ENCODE measurements at regions not wholly inside any gene's neighbourhood (a gene's known extent, or its start where the extent isn't known, plus 50 kb on each side); places are given as distances from the start of the nearest gene placed in this dataset.

DNA sequence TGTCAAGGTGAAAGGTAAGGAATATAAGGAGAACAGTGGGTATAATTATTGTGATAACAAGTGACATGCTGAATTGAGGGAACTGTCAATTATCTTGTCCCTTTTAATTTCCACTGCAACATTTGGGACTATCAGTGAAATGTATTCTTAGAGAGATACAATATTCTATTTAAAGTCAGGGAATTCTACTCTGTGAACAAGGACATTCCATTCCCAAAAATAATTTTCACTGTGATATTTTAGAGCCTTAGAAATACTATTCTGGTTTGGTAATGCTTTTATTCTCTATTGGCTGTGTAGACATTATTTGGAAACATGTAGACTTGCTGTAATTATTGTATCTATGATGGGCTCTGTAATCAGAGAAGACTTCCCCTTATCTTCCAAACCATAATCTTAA is 248.0 kb upstream of the PCSK5 start:
- Mint-ChIP-seq H3K4me3 (no peak overlapping the region), H3K27ac (no peak overlapping the region), H3K36me3 (no peaks in the 10 kb centered on the region), H3K9me3 (no peaks in the 10 kb centered on the region), H3K27me3 (peaks cover 0 to 2% of the 10 kb centered on the region in 2 donors), H3K4me1 (no peaks in the 10 kb centered on the region)
- CTCF ChIA-PET, result no interaction called here
- H3K4me1 ChIP-seq (ENCODE audit: insufficient read depth, low read length), result no peaks in the 10 kb centered on the region
- H3K9me3 ChIP-seq (ENCODE audit: low read length), result no peaks in the 10 kb centered on the region
- no peaks in the 10 kb centered on the region for H3K27me3 ChIP-seq (ENCODE audit: insufficient read depth, low read length, poor library complexity, severe bottlenecking)
- no peak overlapping the region for H3K4me3 ChIP-seq (ENCODE audit: low read length)
- H3K36me3 ChIP-seq (ENCODE audit: insufficient read depth, low read length), result no peaks in the 10 kb centered on the region
- POLR2A ChIA-PET, result no interaction called here
- no peak overlapping the region for H3K27ac ChIP-seq (ENCODE audit: low read depth, low read length)
- no peak for DNase-seq

GRCh38 chr9:75644649-75645048 is 245.8 kb upstream of the PCSK5 start:
- Histone ChIP-seq H3K4me1 (ENCODE audit: insufficient read depth, low read length) (no peaks in the 10 kb centered on the region), H3K36me3 (ENCODE audit: insufficient read depth, low read length) (no peaks in the 10 kb centered on the region), H3K4me3 (ENCODE audit: low read length) (no peak overlapping the region), H3K9me3 (ENCODE audit: low read length) (no peaks in the 10 kb centered on the region), H3K27me3 (ENCODE audit: insufficient read depth, low read length, poor library complexity, severe bottlenecking) (no peaks in the 10 kb centered on the region), H3K27ac (ENCODE audit: low read depth, low read length) (no peak overlapping the region)
- ChIA-PET CTCF (no interaction called here), POLR2A (no interaction called here)
- Mint-ChIP-seq H3K36me3 (no peaks in the 10 kb centered on the region), H3K9me3 (no peaks in the 10 kb centered on the region), H3K4me3 (no peak overlapping the region), H3K4me1 (no peaks in the 10 kb centered on the region), H3K27me3 (peaks cover 0 to 2% of the 10 kb centered on the region in 2 donors), H3K27ac (no peak overlapping the region)
- DNase-seq, result no peak

DNA sequence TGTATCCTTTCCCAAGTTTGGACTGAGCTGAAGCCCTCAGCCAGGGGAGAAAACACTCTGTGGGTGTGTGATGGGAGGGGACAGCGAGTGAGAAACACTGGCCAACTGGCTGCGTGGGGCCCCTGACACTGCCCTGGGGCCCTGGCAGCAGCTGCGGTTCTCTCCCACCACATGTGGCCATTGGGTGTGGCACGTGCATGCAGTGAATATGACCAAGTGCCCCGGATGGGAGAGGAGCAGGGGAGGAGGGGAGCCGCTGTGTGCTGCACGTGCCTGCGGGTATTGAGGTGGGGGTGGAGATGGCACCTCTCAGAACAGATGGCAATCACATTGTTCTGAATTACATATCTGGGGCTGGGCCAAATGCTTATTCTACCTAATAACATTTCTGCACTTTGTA is 242.4 kb upstream of the PCSK5 start:
- Histone ChIP-seq H3K4me3 (ENCODE audit: low read length) (no peak overlapping the region), H3K36me3 (ENCODE audit: insufficient read depth, low read length) (no peaks in the 10 kb centered on the region), H3K27ac (ENCODE audit: low read depth, low read length) (no peak overlapping the region), H3K4me1 (ENCODE audit: insufficient read depth, low read length) (no peaks in the 10 kb centered on the region), H3K9me3 (ENCODE audit: low read length) (no peaks in the 10 kb centered on the region), H3K27me3 (ENCODE audit: insufficient read depth, low read length, poor library complexity, severe bottlenecking) (no peaks in the 10 kb centered on the region)
- Mint-ChIP-seq H3K27ac (no peak overlapping the region), H3K4me1 (no peaks in the 10 kb centered on the region), H3K27me3 (peaks cover 0 to 2% of the 10 kb centered on the region in 2 donors), H3K36me3 (no peaks in the 10 kb centered on the region), H3K9me3 (peaks cover 0 to 3% (median 0%) of the 10 kb centered on the region in 5 donors), H3K4me3 (no peak overlapping the region)
- DNase-seq, result no peak
- CTCF ChIA-PET, result no interaction called here
- POLR2A ChIA-PET, result no interaction called here

- Mint-ChIP-seq H3K4me1 (no peaks in the 10 kb centered on the region), H3K9me3 (peaks cover 0 to 3% (median 0%) of the 10 kb centered on the region in 5 donors), H3K4me3 (no peak overlapping the region), H3K36me3 (no peaks in the 10 kb centered on the region), H3K27ac (no peak overlapping the region), H3K27me3 (peaks cover 0 to 2% of the 10 kb centered on the region in 2 donors)
- Histone ChIP-seq H3K36me3 (ENCODE audit: insufficient read depth, low read length) (no peaks in the 10 kb centered on the region), H3K27ac (ENCODE audit: low read depth, low read length) (no peak overlapping the region), H3K9me3 (ENCODE audit: low read length) (no peaks in the 10 kb centered on the region), H3K27me3 (ENCODE audit: insufficient read depth, low read length, poor library complexity, severe bottlenecking) (no peaks in the 10 kb centered on the region), H3K4me3 (ENCODE audit: low read length) (no peak overlapping the region), H3K4me1 (ENCODE audit: insufficient read depth, low read length) (no peaks in the 10 kb centered on the region)
- CTCF ChIA-PET, result no interaction called here
- POLR2A ChIA-PET, result no interaction called here
- no peak for DNase-seq
These were observed 241.4 kb upstream of the PCSK5 start for GRCh38 chr9:75649060-75649459.

- CTCF ChIA-PET, result no interaction called here
- Histone ChIP-seq H3K36me3 (ENCODE audit: insufficient read depth, low read length) (no peaks in the 10 kb centered on the region), H3K27me3 (ENCODE audit: insufficient read depth, low read length, poor library complexity, severe bottlenecking) (no peaks in the 10 kb centered on the region), H3K27ac (ENCODE audit: low read depth, low read length) (no peak overlapping the region), H3K4me1 (ENCODE audit: insufficient read depth, low read length) (no peaks in the 10 kb centered on the region), H3K4me3 (ENCODE audit: low read length) (no peak overlapping the region), H3K9me3 (ENCODE audit: low read length) (no peaks in the 10 kb centered on the region)
- H3K4me1 Mint-ChIP-seq, result no peaks in the 10 kb centered on the region
- no peaks in the 10 kb centered on the region for H3K36me3 Mint-ChIP-seq
- no peak for DNase-seq
- H3K27ac Mint-ChIP-seq, result no peak overlapping the region
- H3K27me3 Mint-ChIP-seq, result peaks cover 0 to under 1% of the 10 kb centered on the region in 2 donors
- H3K4me3 Mint-ChIP-seq, result no peak overlapping the region
- peaks cover 0 to 5% (median 0%) of the 10 kb centered on the region in 5 donors for H3K9me3 Mint-ChIP-seq
- POLR2A ChIA-PET, result no interaction called here
These were observed 238.8 kb upstream of the PCSK5 start for GRCh38 chr9:75651709-75652108.

DNA sequence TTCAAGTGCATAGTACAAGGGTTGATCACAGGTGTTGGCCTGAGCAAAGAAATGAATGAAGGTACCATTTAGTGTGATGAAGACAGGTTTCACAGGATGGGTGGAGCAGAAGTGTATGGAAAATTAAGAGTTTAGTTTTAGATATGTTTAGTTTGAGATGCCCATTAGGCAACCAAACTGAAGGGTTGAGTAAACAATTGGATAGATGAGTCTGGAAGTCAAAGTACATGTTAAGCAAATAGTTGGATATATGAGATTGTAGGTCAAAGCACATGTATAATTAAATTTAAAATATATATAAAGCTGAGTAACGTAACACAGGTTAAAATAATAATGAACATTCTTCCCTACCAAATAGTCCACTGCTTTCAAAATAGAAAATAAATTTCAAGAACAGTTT is 237.1 kb upstream of the PCSK5 start:
- Histone ChIP-seq H3K4me3 (ENCODE audit: low read length) (no peak overlapping the region), H3K9me3 (ENCODE audit: low read length) (no peaks in the 10 kb centered on the region), H3K36me3 (ENCODE audit: insufficient read depth, low read length) (no peaks in the 10 kb centered on the region), H3K4me1 (ENCODE audit: insufficient read depth, low read length) (no peaks in the 10 kb centered on the region), H3K27me3 (ENCODE audit: insufficient read depth, low read length, poor library complexity, severe bottlenecking) (no peaks in the 10 kb centered on the region), H3K27ac (ENCODE audit: low read depth, low read length) (no peak overlapping the region)
- no peak for DNase-seq
- ChIA-PET POLR2A (no interaction called here), CTCF (no interaction called here)
- no peak overlapping the region for H3K4me3 Mint-ChIP-seq
- no peaks in the 10 kb centered on the region for H3K4me1 Mint-ChIP-seq
- H3K27me3 Mint-ChIP-seq, result peaks cover 0 to 2% of the 10 kb centered on the region in 2 donors
- H3K36me3 Mint-ChIP-seq, result no peaks in the 10 kb centered on the region
- H3K27ac Mint-ChIP-seq, result no peak overlapping the region
- H3K9me3 Mint-ChIP-seq, result peaks cover 0 to 5% (median 0%) of the 10 kb centered on the region in 5 donors

DNA sequence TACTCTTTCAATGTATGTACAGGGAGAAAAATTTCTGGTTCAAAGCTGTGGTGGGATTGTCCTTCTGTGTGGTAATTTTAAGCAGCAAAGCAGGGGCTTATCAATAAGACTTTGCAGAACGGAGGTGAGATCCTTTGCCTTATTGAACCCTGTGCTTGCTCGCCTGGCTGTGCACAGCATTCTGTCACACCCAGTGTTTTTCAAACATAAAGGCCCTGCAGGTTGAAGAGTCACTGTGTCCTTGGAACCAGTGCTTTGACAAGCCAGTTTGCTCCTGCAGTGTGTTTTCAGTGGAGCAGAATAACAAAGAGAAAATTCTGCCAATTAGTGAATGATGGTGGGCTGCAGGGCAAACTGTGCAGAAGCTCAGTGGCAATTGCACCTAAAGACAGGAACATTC is 236.7 kb upstream of the PCSK5 start:
- H3K27ac ChIP-seq (ENCODE audit: low read depth, low read length), result no peak overlapping the region
- H3K27me3 ChIP-seq (ENCODE audit: insufficient read depth, low read length, poor library complexity, severe bottlenecking), result no peaks in the 10 kb centered on the region
- H3K4me1 Mint-ChIP-seq, result no peaks in the 10 kb centered on the region
- H3K4me1 ChIP-seq (ENCODE audit: insufficient read depth, low read length), result no peaks in the 10 kb centered on the region
- no peaks in the 10 kb centered on the region for H3K36me3 Mint-ChIP-seq
- CTCF ChIA-PET, result no interaction called here
- peaks cover 0 to 5% (median 0%) of the 10 kb centered on the region in 5 donors for H3K9me3 Mint-ChIP-seq
- no peak overlapping the region for H3K4me3 Mint-ChIP-seq
- H3K27ac Mint-ChIP-seq, result no peak overlapping the region
- H3K36me3 ChIP-seq (ENCODE audit: insufficient read depth, low read length), result no peaks in the 10 kb centered on the region
- POLR2A ChIA-PET, result no interaction called here
- no peaks in the 10 kb centered on the region for H3K9me3 ChIP-seq (ENCODE audit: low read length)
- H3K4me3 ChIP-seq (ENCODE audit: low read length), result no peak overlapping the region
- H3K27me3 Mint-ChIP-seq, result peaks cover 0 to 2% of the 10 kb centered on the region in 2 donors
- DNase-seq, result no peak

DNA sequence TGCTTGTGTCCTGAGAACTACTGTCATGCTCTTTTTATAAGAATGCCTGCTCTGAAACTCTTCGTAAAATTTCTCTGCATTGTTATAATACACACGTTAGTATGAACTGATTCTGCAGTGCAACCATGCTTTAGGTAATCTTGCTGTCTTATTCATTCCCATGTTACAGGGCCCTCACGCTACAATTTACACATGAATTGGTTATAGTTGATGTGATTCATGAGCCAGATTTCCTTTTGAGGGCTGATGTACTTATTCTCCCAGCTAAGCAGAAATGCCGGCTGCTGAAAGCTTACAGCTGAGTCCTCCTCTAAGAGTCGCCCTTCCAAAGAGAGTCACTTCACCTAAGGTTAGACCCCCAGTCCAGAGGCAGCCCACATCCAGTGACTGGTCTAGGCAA is 233.5 kb upstream of the PCSK5 start:
- Histone ChIP-seq H3K27me3 (ENCODE audit: insufficient read depth, low read length, poor library complexity, severe bottlenecking) (no peaks in the 10 kb centered on the region), H3K4me3 (ENCODE audit: low read length) (no peak overlapping the region), H3K27ac (ENCODE audit: low read depth, low read length) (no peak overlapping the region), H3K4me1 (ENCODE audit: insufficient read depth, low read length) (no peaks in the 10 kb centered on the region), H3K36me3 (ENCODE audit: insufficient read depth, low read length) (no peaks in the 10 kb centered on the region), H3K9me3 (ENCODE audit: low read length) (no peaks in the 10 kb centered on the region)
- ChIA-PET CTCF (no interaction called here), POLR2A (no interaction called here)
- H3K27ac Mint-ChIP-seq, result no peak overlapping the region
- peaks cover 0 to 2% of the 10 kb centered on the region in 2 donors for H3K27me3 Mint-ChIP-seq
- DNase-seq, result no peak
- peaks cover 0 to 5% (median 2%) of the 10 kb centered on the region in 5 donors for H3K9me3 Mint-ChIP-seq
- no peaks in the 10 kb centered on the region for H3K4me1 Mint-ChIP-seq
- H3K36me3 Mint-ChIP-seq, result no peaks in the 10 kb centered on the region
- H3K4me3 Mint-ChIP-seq, result no peak overlapping the region

- Histone ChIP-seq H3K27me3 (ENCODE audit: insufficient read depth, low read length, poor library complexity, severe bottlenecking) (no peaks in the 10 kb centered on the region), H3K4me3 (ENCODE audit: low read length) (no peak overlapping the region), H3K9me3 (ENCODE audit: low read length) (no peaks in the 10 kb centered on the region), H3K36me3 (ENCODE audit: insufficient read depth, low read length) (no peaks in the 10 kb centered on the region), H3K4me1 (ENCODE audit: insufficient read depth, low read length) (no peaks in the 10 kb centered on the region), H3K27ac (ENCODE audit: low read depth, low read length) (no peak overlapping the region)
- DNase-seq, result no peak
- Mint-ChIP-seq H3K36me3 (no peaks in the 10 kb centered on the region), H3K4me3 (no peak overlapping the region), H3K27me3 (peaks cover 0 to 2% of the 10 kb centered on the region in 2 donors), H3K9me3 (peaks cover 0 to 5% (median 2%) of the 10 kb centered on the region in 5 donors), H3K4me1 (no peaks in the 10 kb centered on the region), H3K27ac (no peak overlapping the region)
- CTCF ChIA-PET, result no interaction called here
- POLR2A ChIA-PET, result no interaction called here
These were observed 232.1 kb upstream of the PCSK5 start for GRCh38 chr9:75658301-75658905.
